HG03378 (cell line): ENCODE measurements at regions not wholly inside any gene's neighbourhood (a gene's known extent, or its start where the extent isn't known, plus 50 kb on each side); places are given as distances from the start of the nearest gene placed in this dataset.
"Not testable (repeated sequence)": the region's sequence is repeated elsewhere in the genome, so short reads cannot be mapped to it uniquely, and the experiment has no call there.

Experiments
- ATAC-seq: cut with Tn5 transposase; IDR thresholded peaks from one replicate; pipeline ENCODE4 v1.9.1; 2021; ENCODE audit warnings: mild to moderate bottlenecking, moderate library complexity; ENCODE audit not compliant: unreplicated experiment

DNA sequence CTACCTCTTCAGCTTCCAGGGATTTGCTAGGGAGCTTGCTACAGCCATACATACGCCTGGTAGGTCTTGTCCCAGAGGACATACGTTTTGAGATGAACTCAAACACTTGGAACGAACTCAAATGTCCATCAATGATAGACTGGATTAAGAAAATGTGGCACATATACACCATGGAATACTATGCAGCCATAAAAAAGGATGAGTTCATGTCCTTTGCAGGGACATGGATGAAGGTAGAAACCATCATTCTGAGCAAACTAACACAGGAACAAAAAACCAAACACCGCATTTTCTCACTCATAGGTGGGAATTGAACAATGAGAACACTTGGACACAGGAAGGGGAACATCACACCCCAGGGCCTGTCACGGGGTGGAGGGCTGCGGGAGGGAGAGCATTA, 68.6 kb upstream of the SGK1 start:
- ATAC-seq = not testable (repeated sequence)

DNA sequence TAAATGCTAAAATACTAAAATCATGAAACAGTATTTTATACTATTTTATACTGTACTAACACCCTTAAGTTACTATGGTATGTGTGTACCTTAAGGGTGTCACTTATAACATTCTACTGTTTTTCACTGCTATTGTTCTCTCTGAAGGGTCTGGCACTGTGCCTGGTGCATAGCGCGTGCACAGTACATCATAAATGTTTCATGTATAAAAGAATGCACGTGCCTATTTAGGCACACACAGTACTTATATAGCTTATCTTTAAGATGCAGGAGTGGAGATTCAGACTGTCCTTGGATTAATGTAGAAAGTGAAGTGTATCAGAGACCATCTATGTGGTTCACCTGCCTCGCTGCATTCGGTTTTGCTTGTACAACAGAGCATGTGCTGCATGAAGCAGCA, 64.0 kb upstream of the SGK1 start:
- no peak for ATAC-seq

DNA sequence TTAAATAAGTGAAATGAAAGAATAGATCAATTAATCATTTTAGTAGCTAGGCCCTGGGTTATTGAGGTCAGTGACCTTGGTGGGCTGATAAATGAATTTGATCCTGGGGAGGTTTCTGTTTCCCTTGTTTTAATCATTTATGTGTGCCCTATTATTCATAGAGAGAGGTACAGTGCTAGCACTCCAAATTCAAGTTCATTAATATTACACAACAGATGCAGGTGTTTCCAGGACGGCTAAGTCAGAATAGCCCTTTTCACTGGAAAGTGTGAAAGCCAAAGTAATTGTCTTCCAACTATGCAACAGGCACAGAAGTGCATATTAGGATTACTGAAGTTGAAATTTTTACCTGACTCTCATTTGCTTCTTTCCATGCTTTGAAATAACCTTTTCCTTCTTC, 61.7 kb upstream of the SGK1 start:
- no peak for ATAC-seq

DNA sequence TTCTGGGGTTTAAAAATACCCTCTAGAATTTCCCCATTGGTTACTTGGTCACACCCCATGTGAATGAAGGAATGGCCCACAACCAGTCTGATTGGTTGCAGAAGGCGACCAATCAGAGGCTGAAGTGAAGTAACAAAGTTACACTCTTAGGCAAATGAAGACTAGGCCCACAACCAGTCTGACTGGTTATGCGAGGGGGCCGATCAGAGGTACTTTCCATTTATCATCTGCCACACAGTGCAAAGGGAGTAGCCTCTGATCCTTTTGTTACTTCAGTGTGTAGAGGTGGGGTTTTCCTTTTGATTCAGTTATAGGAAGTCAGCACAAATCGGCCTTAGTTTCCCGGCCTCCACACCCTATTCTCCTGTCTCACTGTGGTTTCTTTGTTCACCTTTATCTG, 61.2 kb upstream of the SGK1 start:
- ATAC-seq = peak; percentile 94

DNA sequence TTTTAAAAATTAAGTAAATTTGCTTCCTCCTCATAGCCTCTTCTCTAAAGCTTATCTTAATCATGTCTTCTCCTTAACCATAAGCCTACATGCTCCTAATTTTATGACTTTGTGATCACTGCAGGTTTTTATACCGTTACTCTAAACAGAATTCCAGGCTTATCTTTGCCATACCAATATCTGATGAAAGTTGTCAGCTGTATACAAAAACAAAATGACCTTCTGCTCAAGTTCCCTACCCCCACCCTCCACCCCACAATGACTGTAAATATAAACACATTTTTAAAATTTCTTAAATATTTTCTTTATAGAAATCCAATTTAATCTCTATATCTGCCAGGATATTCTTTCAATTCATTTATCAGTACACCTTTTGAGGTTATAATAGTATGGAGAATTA, 60.5 kb upstream of the SGK1 start:
- no peak for ATAC-seq

DNA sequence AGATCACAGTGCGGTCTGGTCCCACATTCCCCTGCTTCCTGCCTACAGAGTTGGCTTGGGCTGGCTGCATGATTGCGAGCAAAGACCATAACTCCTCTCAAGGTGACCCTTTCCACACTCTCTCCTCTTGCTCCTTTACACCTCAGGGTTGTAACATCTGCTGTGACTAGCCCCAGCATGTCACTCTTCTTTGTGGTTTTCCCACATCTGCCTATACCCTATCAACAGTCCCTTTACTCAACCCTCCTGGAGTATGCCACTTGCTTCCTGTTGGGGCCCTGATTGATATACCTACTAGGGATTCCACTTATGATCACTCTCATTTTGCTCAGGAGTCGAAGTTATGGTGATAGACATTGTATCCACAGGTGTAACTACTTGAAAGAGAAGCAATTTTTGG, 58.9 kb upstream of the SGK1 start:
- ATAC-seq = no peak

DNA sequence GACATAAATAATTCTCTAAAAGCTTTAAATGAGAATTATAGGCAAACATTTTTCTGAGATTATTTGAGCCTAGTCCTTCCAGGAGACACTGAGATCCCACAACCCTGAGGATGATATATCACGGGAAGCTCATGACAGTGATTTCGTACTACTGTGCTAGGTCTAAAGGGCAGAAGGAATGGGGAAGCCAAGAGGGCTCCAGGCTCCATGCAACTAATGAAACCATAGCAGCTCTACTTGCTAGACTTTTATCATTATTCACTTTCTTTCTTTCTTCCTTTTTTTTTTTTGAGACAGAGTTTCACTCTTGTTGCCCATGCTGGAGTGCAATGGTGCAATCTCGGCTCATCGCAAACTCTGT, 57.3 kb upstream of the SGK1 start:
- ATAC-seq = no peak

DNA sequence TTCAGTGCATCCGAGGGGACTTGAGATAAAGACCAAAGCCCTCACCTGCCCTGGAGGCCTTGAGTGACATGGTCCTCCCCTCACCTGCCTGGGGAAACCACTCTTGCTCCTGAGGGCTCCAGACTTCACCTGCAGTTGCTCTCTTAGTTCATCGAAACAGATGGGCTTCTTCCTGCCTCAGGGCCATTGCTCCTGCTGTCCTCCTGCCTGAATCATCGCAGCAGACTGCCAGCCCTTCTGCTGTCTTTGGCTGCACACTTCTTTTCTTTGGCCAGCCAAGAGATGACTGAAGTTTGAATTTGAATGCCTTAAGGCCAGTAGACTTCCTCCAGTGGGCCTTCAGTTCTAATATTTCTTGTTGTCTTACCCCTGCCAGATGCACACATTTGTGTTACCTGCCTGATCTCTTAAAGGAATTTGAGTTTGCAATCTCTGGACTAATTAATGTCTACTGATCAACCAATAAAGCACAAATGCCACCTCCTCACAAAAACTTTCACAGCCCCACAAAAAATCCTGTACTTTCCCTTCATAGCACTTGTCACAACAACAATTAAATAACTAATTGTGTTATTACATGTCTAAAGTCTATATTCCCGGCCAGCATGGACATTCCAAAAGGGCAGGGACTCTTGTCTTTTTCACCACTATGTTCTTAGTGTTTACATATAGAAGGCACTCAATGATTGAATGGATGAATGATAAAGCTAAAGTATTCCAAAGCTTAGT, 56.7 kb upstream of the SGK1 start:
- no peak for ATAC-seq

DNA sequence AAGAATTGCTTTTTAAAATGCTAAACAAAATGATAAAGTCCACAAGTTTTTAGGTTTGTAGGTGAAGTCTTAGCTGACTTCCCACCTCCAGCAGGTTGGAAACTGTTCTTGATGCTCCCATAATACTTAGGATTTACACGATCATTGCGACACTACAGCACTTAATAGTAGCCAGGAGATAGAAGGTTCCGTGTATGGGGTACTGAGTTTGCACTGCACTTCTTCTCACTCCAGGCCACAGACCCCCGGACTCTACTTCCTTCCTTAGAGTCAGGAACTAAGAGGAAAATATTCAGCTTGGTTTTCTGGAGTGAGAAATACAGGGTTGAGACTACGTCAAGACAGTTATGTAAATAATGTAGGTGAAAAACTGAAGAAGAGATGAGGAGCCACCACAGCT, 56.1 kb upstream of the SGK1 start:
- ATAC-seq = no peak

DNA sequence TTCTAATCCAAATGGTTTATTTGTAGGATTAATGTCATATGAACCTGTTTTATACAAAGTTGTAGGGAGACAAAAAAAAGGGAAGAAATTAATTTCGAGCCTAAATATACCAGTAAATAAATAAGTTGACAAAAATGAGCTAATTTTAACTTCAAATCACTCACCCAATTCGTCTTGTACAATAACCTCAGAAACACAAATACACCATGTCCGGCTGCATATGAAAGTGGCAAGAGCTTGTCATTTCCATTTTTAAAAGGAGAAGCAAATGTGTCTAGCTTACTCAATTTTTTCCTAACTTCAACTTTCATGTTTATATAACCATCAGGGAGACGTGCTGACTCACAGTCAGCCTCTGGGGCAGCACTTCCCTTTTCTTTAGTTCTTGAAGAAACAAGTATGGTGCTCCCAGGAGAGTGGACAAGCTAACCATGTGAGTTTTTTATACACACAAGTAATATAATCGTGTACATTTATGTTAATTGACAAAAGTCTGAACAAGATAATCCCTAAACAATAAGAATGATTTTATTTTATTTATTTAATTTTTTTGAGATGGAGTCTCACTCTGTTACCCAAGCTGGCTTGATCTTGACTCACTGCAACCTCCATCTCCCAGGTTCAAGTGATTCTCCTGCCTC, 55.5 kb upstream of the SGK1 start:
- peak; percentile 86 for ATAC-seq

DNA sequence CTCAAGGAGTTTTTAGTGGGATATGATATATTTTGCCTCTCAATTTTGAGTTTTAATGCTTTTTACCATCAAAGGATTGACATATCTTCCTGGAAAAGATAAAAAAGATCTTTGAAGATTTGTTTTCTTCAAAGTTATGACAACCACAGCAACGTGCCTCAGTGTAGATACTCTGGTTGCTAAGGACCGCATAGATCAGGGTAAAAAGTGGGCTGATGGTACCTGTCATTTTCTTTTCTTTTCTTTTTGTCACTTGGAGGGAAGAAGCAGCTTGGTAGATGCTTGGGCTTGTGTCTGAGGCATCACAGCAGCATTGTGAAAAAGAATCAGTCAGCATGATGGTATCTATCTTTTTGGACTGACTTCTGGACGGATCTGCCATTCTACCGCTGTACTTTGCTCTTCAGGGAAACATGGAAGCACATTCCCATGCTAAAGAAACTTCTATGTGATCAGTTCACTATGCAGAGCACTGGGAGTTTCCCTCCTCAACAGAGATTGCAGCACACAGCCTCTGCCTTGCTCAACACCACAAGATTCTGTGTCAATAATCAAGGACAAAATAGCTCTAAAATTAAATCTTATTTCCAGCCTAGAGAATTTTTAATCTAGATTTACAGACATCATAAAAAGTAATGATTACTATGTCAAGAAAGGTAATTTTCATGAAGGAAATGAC, 54.8 kb upstream of the SGK1 start:
- ATAC-seq = no peak

DNA sequence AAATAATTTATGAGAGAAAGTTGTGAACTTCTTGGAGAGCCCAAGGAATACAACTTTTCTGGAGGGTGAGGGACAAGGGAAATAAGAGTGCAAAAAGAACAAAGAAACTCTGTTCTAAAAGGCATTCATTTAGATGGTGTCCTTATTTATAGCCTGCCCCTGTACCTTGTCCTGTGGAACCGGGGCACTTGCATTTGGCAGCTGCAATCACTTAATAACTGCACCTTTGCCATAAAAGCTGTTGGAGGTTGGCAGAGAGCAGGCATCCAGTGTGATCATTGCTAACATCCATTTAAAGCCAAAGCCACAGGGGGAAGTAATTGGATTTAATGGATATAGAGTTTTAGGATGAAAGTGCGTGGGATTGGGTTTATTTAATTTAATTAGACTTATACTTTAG, 50.8 kb upstream of the SGK1 start:
- no peak for ATAC-seq
